ENCODE measurements at regions not wholly inside any gene's neighbourhood (a gene's known extent, or its start where the extent isn't known, plus 50 kb on each side); places are given as distances from the start of the nearest gene placed in this dataset.
"Not testable (repeated sequence)": the region's sequence is repeated elsewhere in the genome, so short reads cannot be mapped to it uniquely, and the experiment has no call there.

DNA sequence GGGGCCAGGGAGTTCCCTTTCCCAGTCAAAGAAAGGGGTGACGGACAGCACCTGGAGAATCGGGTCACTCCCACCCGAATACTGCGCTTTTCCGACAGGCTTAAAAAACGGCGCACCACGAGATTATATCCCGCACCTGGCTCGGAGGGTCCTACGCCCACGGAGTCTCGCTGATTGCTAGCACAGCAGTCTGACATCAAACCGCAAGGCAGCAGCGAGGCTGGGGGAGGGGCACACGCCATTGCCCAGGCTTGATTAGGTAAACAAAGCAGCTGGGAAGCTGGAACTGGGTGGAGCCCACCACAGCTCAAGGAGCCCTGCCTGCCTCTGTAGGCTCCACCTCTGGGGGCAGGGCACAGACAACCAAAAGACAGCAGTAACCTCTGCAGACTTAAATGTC is 223.6 kb downstream of the ETV1 start:
- H3K4me3 ChIP-seq (ENCODE audit: low read length); H3K9ac ChIP-seq (ENCODE audit: low read depth, low read length); H3K4me2 ChIP-seq (ENCODE audit: low read length); H3K36me3 ChIP-seq (ENCODE audit: insufficient read depth, low read length); H3K9me3 ChIP-seq (replicated peaks; ENCODE audit: low read length); H3K4me1 ChIP-seq (ENCODE audit: control insufficient read depth, insufficient read depth, low read length); H3K27me3 ChIP-seq (ENCODE audit: control insufficient read depth, insufficient read depth, low read length): not testable (repeated sequence)

DNA sequence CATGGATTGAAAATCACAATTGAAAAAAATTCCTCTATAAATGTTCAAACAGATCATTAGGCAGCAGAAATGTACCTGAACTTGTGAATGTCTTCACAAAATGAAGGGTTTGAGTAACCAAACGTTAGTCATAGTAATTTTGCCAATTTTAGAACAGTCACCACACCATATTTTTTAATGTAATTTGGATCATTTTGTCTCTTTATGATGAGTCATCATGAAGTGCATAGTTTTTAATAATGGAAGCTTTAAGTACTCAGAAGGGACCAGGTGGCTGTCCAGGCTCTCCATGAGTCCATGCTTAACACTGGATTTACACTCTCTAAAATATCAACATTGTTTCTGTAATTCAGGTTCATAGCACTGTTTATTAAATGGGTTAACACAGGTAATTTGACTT is 219.2 kb downstream of the ETV1 start:
- H3K9ac ChIP-seq (ENCODE audit: low read depth, low read length) = no peak overlapping the region
- no peak overlapping the region for H3K4me3 ChIP-seq (ENCODE audit: low read length)
- peaks cover 15% of the 10 kb centered on the region for H3K4me1 ChIP-seq (ENCODE audit: control insufficient read depth, insufficient read depth, low read length)
- no peaks in the 10 kb centered on the region for H3K36me3 ChIP-seq (ENCODE audit: insufficient read depth, low read length)
- no peaks in the 10 kb centered on the region for H3K27me3 ChIP-seq (ENCODE audit: control insufficient read depth, insufficient read depth, low read length)
- H3K9me3 ChIP-seq (replicated peaks; ENCODE audit: low read length) = no peaks in the 10 kb centered on the region
- no peak overlapping the region for H3K4me2 ChIP-seq (ENCODE audit: low read length)

DNA sequence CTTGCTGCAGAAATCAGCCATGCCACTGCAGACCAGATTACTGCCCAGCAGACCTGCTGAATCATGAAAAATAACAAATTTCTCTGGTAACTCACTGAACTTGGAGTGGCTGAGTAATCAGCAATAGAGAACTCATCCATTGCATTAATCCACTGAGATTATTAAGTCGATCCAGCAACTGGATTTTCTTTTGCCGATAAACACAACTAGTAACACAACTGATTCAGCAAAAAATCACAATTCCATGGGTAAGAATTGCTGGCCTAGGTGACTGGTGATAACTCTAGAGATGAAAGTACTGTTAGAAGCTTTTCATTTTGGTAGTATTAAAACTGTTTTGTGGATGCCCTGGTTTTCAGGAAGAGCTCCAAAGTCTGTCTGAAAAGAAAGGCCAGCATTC is 214.5 kb downstream of the ETV1 start:
- Histone ChIP-seq H3K4me1 (ENCODE audit: control insufficient read depth, insufficient read depth, low read length) (peaks cover 33% of the 10 kb centered on the region), H3K9me3 (replicated peaks; ENCODE audit: low read length) (no peaks in the 10 kb centered on the region), H3K27me3 (ENCODE audit: control insufficient read depth, insufficient read depth, low read length) (no peaks in the 10 kb centered on the region), H3K4me3 (ENCODE audit: low read length) (no peak overlapping the region), H3K4me2 (ENCODE audit: low read length) (no peak overlapping the region), H3K36me3 (ENCODE audit: insufficient read depth, low read length) (no peaks in the 10 kb centered on the region), H3K9ac (ENCODE audit: low read depth, low read length) (no peak overlapping the region)

DNA sequence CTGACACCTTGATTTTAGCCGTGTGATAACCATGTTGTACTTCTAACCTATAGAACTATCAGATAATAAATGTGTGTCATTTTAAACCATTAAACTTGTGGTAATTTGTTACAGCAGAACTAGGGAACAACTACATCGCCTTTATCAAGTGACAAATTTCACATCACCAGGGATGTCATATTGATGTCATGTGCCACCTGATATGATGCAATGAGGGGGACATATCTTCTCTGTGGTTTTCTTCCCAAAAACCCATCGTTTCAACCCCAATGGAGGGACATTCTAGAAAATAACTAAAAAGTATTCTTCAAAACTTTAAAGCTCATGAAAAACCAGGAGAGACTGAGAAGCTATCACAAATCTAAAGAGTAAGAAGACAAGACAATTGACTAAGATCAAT is 212.2 kb downstream of the ETV1 start:
- peaks cover 27% of the 10 kb centered on the region for H3K4me1 ChIP-seq (ENCODE audit: control insufficient read depth, insufficient read depth, low read length)
- H3K9me3 ChIP-seq (replicated peaks; ENCODE audit: low read length) = no peaks in the 10 kb centered on the region
- no peaks in the 10 kb centered on the region for H3K27me3 ChIP-seq (ENCODE audit: control insufficient read depth, insufficient read depth, low read length)
- H3K36me3 ChIP-seq (ENCODE audit: insufficient read depth, low read length) = no peaks in the 10 kb centered on the region
- H3K9ac ChIP-seq (ENCODE audit: low read depth, low read length) = no peak overlapping the region
- H3K4me2 ChIP-seq (ENCODE audit: low read length) = no peak overlapping the region
- no peak overlapping the region for H3K4me3 ChIP-seq (ENCODE audit: low read length)

DNA sequence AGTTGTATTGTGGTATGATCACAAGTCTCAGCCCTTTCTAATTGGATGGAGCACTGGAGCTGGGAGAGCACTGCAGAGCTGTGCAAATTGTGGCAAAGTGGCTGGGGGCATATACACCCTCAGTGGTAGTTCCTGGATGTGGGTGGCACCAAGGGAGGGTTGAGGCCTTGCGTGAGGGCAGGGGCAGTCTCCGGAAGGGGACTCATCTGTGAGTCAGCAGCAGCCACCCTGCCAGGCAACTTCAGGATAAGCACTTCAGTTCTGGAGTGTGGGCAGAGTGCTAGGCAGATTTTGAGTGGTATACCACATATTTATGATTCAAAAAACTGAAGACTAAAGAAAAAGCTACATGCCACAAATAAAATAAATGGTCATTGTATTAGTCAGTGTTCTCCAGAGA is 210.5 kb downstream of the ETV1 start:
- H3K4me3 ChIP-seq (ENCODE audit: low read length) = no peak overlapping the region
- peak overlapping the region; percentile 6 for H3K4me2 ChIP-seq (ENCODE audit: low read length)
- H3K36me3 ChIP-seq (ENCODE audit: insufficient read depth, low read length) = no peaks in the 10 kb centered on the region
- no peaks in the 10 kb centered on the region for H3K27me3 ChIP-seq (ENCODE audit: control insufficient read depth, insufficient read depth, low read length)
- H3K9ac ChIP-seq (ENCODE audit: low read depth, low read length) = no peak overlapping the region
- H3K9me3 ChIP-seq (replicated peaks; ENCODE audit: low read length) = no peaks in the 10 kb centered on the region
- peaks cover 27% of the 10 kb centered on the region for H3K4me1 ChIP-seq (ENCODE audit: control insufficient read depth, insufficient read depth, low read length)

DNA sequence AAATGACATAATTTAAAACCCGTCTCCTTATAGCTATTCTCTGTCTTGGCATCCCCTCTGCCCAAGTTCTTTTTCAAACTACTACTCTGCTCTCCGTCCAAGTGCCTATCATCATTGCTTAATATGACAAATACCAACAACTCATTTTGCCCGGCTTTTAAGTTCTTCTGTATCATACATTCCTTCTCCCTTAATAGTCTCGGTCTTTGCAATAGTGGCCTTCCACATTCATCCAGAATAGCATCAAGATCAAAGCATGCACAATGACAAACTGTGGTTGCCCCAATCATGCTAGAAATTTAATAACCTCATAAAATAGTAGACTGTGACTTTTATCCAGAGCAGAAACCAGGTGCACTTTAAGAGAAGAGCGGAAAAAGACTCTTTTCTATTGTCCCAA is 198.9 kb downstream of the ETV1 start:
- no peak overlapping the region for H3K4me2 ChIP-seq (ENCODE audit: low read length)
- no peak overlapping the region for H3K9ac ChIP-seq (ENCODE audit: low read depth, low read length)
- H3K27me3 ChIP-seq (ENCODE audit: control insufficient read depth, insufficient read depth, low read length) = no peaks in the 10 kb centered on the region
- no peak overlapping the region for H3K4me3 ChIP-seq (ENCODE audit: low read length)
- no peaks in the 10 kb centered on the region for H3K4me1 ChIP-seq (ENCODE audit: control insufficient read depth, insufficient read depth, low read length)
- H3K9me3 ChIP-seq (replicated peaks; ENCODE audit: low read length) = no peaks in the 10 kb centered on the region
- H3K36me3 ChIP-seq (ENCODE audit: insufficient read depth, low read length) = no peaks in the 10 kb centered on the region

DNA sequence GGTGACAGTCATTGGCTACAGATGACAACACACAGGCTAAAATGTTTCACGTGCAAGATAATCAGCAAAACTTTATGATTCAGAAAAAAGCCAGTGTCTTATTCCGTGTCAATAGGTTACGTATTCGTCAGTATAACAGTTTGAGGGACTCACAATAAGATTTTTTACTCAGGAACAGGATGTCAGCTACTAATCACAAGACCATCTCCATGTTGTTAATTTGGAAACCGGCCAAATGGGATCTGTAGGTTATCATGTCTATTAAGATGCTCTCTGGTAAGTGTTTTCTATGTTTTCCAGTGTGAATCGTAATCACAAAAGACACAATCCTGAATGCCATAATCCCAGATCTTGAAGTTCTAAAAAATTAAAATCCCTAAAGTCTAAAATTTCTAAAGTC is 197.3 kb downstream of the ETV1 start:
- no peak overlapping the region for H3K4me2 ChIP-seq (ENCODE audit: low read length)
- no peak overlapping the region for H3K9ac ChIP-seq (ENCODE audit: low read depth, low read length)
- H3K27me3 ChIP-seq (ENCODE audit: control insufficient read depth, insufficient read depth, low read length) = no peaks in the 10 kb centered on the region
- no peaks in the 10 kb centered on the region for H3K9me3 ChIP-seq (replicated peaks; ENCODE audit: low read length)
- H3K4me1 ChIP-seq (ENCODE audit: control insufficient read depth, insufficient read depth, low read length) = no peaks in the 10 kb centered on the region
- no peaks in the 10 kb centered on the region for H3K36me3 ChIP-seq (ENCODE audit: insufficient read depth, low read length)
- H3K4me3 ChIP-seq (ENCODE audit: low read length) = no peak overlapping the region

DNA sequence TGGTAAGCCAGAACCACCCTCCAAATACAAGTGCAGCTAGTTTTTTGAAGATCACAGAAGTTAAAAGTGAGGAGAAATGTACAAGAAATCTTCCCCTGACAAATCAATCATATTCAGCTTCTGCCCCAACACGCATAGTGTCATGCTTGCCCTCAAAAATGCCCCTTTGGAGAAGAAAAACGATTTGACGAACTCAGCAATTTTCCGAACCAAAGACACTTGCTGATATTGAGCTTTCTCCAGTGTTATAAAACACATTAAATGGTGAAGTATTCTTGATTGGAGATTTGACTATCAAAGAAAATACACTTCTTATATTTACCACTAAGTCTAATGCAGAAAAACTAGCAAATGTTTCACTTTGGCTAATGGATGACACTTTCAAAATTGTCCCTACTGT is 195.5 kb downstream of the ETV1 start:
- H3K4me3 ChIP-seq (ENCODE audit: low read length) = no peak overlapping the region
- no peaks in the 10 kb centered on the region for H3K9me3 ChIP-seq (replicated peaks; ENCODE audit: low read length)
- no peaks in the 10 kb centered on the region for H3K27me3 ChIP-seq (ENCODE audit: control insufficient read depth, insufficient read depth, low read length)
- H3K4me1 ChIP-seq (ENCODE audit: control insufficient read depth, insufficient read depth, low read length) = no peaks in the 10 kb centered on the region
- H3K36me3 ChIP-seq (ENCODE audit: insufficient read depth, low read length) = no peaks in the 10 kb centered on the region
- H3K9ac ChIP-seq (ENCODE audit: low read depth, low read length) = no peak overlapping the region
- H3K4me2 ChIP-seq (ENCODE audit: low read length) = no peak overlapping the region

DNA sequence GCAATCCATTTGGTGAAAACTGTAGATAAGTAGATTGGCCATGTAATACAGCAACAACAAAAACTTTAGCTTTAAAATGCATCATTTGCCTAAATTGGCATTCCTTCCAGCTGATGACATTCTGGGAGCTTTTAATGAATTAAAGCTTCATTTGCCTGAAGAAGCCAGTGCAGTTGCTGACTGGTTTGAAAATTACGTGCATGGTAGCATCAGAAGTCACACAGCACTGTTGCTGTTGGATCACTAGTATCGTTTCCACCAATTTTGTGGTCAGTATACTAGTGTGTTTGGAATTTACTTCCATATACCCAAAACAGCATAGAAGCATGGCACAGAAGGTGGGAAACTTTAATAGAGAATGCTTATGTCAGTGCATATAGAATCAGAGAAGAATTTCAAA is 194.9 kb downstream of the ETV1 start:
- Histone ChIP-seq H3K9ac (ENCODE audit: low read depth, low read length) (no peak overlapping the region), H3K9me3 (replicated peaks; ENCODE audit: low read length) (no peaks in the 10 kb centered on the region), H3K4me3 (ENCODE audit: low read length) (no peak overlapping the region), H3K4me1 (ENCODE audit: control insufficient read depth, insufficient read depth, low read length) (no peaks in the 10 kb centered on the region), H3K36me3 (ENCODE audit: insufficient read depth, low read length) (no peaks in the 10 kb centered on the region), H3K27me3 (ENCODE audit: control insufficient read depth, insufficient read depth, low read length) (no peaks in the 10 kb centered on the region), H3K4me2 (ENCODE audit: low read length) (no peak overlapping the region)

DNA sequence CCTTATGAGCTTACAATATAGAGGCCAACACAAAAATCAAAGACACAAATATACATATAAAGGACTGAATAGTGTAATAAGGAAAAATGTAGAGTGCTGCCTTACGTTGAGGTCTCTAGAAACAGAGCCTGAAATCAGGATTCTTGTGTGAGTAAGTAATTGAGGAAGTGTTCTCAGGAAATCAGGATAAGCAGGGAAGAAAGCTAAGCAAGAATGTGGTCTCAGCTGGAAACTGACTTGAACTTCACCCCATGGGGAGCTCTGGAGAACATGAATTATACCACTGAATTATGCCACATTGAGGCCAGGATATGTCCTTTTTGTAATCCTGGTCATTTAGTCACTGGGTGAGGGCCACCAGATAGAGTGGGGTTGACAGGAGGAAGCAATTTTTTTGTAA is 191.9 kb downstream of the ETV1 start:
- no peak overlapping the region for H3K4me2 ChIP-seq (ENCODE audit: low read length)
- H3K9me3 ChIP-seq (replicated peaks; ENCODE audit: low read length) = no peaks in the 10 kb centered on the region
- no peak overlapping the region for H3K4me3 ChIP-seq (ENCODE audit: low read length)
- no peaks in the 10 kb centered on the region for H3K27me3 ChIP-seq (ENCODE audit: control insufficient read depth, insufficient read depth, low read length)
- peaks cover 15% of the 10 kb centered on the region for H3K4me1 ChIP-seq (ENCODE audit: control insufficient read depth, insufficient read depth, low read length)
- no peak overlapping the region for H3K9ac ChIP-seq (ENCODE audit: low read depth, low read length)
- H3K36me3 ChIP-seq (ENCODE audit: insufficient read depth, low read length) = no peaks in the 10 kb centered on the region

DNA sequence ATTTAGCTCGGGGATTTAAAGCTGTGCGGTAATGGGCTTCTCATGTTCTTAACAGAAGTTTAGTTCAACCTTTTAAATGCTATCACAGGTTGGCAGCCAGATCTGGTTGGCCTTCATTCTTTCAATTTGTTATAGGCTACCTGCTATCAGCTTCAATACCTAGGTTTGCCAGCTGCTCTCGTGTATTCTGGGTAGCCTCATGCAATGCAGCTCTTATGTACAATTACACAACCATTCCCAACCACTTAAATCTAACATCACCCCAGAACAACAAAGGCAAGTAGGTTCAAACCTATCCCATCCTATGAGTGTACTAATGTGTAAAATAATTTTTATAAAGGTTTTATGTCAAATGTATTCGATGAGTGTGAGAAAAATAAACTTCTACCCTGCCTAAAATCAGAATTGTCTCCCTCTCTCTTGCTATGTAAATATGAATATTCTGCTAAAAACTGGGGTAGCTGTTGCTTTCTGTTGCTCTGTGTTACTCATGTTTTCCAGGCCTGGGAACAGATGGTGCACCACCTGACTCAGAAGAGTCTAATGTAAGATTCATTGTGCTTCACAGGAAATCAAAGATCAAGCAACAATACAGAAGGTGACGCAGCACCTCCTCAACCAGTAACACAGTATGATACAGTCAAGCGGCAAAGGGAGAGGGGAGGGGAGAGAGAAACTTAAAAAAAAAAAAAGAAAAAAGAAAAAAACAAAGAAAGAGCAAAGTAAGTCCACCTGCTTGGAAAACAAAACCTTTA is 188.6 kb downstream of the ETV1 start:
- no peak overlapping the region for H3K4me3 ChIP-seq (ENCODE audit: low read length)
- no peaks in the 10 kb centered on the region for H3K36me3 ChIP-seq (ENCODE audit: insufficient read depth, low read length)
- peaks cover 15% of the 10 kb centered on the region for H3K4me1 ChIP-seq (ENCODE audit: control insufficient read depth, insufficient read depth, low read length)
- no peak overlapping the region for H3K4me2 ChIP-seq (ENCODE audit: low read length)
- H3K9ac ChIP-seq (ENCODE audit: low read depth, low read length) = peak overlapping the region; percentile 41
- no peaks in the 10 kb centered on the region for H3K9me3 ChIP-seq (replicated peaks; ENCODE audit: low read length)
- no peaks in the 10 kb centered on the region for H3K27me3 ChIP-seq (ENCODE audit: control insufficient read depth, insufficient read depth, low read length)

DNA sequence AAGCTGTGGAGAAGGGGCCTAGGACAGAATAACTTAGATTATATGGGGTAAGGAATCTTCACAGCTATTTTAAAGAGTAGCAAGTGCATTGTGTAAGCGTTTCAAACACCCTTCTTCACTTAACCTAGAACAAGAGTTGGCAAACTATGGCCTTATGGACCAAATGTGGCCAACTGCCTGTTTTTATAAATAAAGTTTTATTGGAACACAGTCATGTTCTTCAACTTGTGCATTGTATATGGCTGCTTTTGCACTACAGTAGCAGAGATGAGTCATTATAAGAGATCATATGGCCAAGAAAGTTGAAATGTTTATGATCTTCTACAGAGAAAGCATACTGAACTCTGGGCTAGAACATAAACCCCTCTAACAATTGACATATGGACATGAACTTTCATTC is 187.8 kb downstream of the ETV1 start:
- Histone ChIP-seq H3K9ac (ENCODE audit: low read depth, low read length) (no peak overlapping the region), H3K4me1 (ENCODE audit: control insufficient read depth, insufficient read depth, low read length) (peaks cover 15% of the 10 kb centered on the region), H3K4me2 (ENCODE audit: low read length) (no peak overlapping the region), H3K36me3 (ENCODE audit: insufficient read depth, low read length) (no peaks in the 10 kb centered on the region), H3K4me3 (ENCODE audit: low read length) (no peak overlapping the region), H3K27me3 (ENCODE audit: control insufficient read depth, insufficient read depth, low read length) (no peaks in the 10 kb centered on the region), H3K9me3 (replicated peaks; ENCODE audit: low read length) (no peaks in the 10 kb centered on the region)
